Activated CD4-positive, alpha-beta T cell treated with anti-CD3 and anti-CD28 coated beads for 36 hours (primary cell): ENCODE measurements at regions not wholly inside any gene's neighbourhood (a gene's known extent, or its start where the extent isn't known, plus 50 kb on each side); places are given as distances from the start of the nearest gene placed in this dataset.

Source experiments
- ATAC-seq: fragments of 200-7000 bp; cut with Tn5 transposase; one replicate; pipeline ENCODE4 v1.10.0; 2021; ENCODE audit warnings: mild to moderate bottlenecking, moderate library complexity
- CTCF ChIA-PET: fragments of 350-600 bp; sonication (Branson Sonifier 250); formaldehyde crosslinking; loops from one replicate; lab custom pipeline; 2021; ENCODE audit warnings: antibody characterized with exemption; lab: Charles Lee
- POLR2A ChIA-PET: fragments of 350-600 bp; sonication (Branson Sonifier 250); formaldehyde crosslinking; loops from one replicate; lab custom pipeline; 2021; ENCODE audit warnings: antibody characterized with exemption, inconsistent platforms; lab: Charles Lee
- DNase-seq: peaks from one replicate; pipeline ENCODE4 v3.0.0-alpha.2; 2020
- H3K27ac Mint-ChIP-seq: one replicate; pipeline ENCODE4 v1.8.0; 2021; ENCODE audit warnings: mixed read lengths
- H3K27me3 Mint-ChIP-seq: one replicate; pipeline ENCODE4 v1.8.0; 2021; ENCODE audit warnings: mixed read lengths
- H3K36me3 Mint-ChIP-seq: one replicate; pipeline ENCODE4 v1.8.0; 2021; ENCODE audit warnings: low read depth, mixed read lengths
- H3K4me1 Mint-ChIP-seq: one replicate; pipeline ENCODE4 v1.8.0; 2021; ENCODE audit warnings: mixed read lengths
- H3K4me3 Mint-ChIP-seq: one replicate; pipeline ENCODE4 v1.8.0; 2021; ENCODE audit warnings: mild to moderate bottlenecking, moderate library complexity, mixed read lengths
- H3K9me3 Mint-ChIP-seq: one replicate; pipeline ENCODE4 v1.8.0; 2021; ENCODE audit warnings: low read depth, mixed read lengths
- intact Hi-C, 2 experiments: fragments of 100-400 bp; cut with DNase I in 1 of 2; cut with micrococcal nuclease in 1 of 2; formaldehyde crosslinking; loops; one replicate each; pipeline versions ENCODE4 v1.14.2 to v1.15.1; 2022 to 2024; cut with DNase I, micrococcal nuclease

DNA sequence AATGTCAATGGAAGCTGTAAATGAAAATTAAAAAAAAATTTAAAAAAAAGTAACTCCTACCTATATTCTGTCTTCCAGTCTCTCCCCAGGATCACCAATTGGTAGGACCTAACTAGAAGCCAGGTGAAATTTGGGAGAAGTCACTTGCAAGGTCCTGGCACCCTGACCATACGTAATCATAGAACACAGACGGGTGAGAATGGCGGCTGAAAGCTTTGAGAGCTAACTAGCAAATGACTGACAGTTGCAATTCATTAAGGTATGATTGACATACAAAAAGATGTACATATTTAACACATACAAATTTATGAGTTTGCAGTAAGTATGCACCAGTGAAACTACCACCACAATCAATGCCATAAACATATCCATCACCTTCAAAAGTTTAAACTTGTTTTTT is 372.7 kb upstream of the PSMD7 start:
- CTCF ChIA-PET: no interaction called here
- no peak for DNase-seq
- ATAC-seq: no peak
- H3K27ac Mint-ChIP-seq: no peak overlapping the region
- H3K9me3 Mint-ChIP-seq: peaks cover 8% of the 10 kb centered on the region
- no peaks in the 10 kb centered on the region for H3K36me3 Mint-ChIP-seq
- intact Hi-C loops: no loop called here
- peaks cover 3% of the 10 kb centered on the region for H3K27me3 Mint-ChIP-seq
- H3K4me1 Mint-ChIP-seq: no peaks in the 10 kb centered on the region
- no peak overlapping the region for H3K4me3 Mint-ChIP-seq
- POLR2A ChIA-PET: no interaction called here

DNA sequence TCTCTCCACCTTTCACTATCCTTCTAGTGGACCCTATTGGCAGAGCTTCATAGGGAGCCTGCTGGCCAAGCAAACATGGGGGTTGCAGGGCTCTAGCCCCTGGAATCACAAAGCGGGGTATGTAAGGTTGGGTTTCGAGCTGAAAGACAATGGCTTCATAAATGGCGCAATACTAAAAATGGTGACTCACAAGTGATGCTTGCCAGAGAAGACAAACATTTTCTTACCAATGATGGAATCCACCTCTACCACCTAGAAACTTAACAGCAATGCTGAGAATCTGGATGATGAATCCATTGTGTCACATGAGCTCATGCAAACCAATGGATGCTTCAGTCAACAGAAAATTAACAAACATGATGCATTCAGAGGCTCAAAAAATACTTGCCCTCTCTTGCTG is 375.3 kb upstream of the PSMD7 start:
- DNase-seq: no peak
- peaks cover 1% of the 10 kb centered on the region for H3K9me3 Mint-ChIP-seq
- ChIA-PET POLR2A (no interaction called here), CTCF (no interaction called here)
- no peak overlapping the region for H3K27ac Mint-ChIP-seq
- ATAC-seq: no peak
- peaks cover 3% of the 10 kb centered on the region for H3K27me3 Mint-ChIP-seq
- H3K4me3 Mint-ChIP-seq: no peak overlapping the region
- no peaks in the 10 kb centered on the region for H3K4me1 Mint-ChIP-seq
- intact Hi-C loops: no loop called here
- H3K36me3 Mint-ChIP-seq: no peaks in the 10 kb centered on the region

DNA sequence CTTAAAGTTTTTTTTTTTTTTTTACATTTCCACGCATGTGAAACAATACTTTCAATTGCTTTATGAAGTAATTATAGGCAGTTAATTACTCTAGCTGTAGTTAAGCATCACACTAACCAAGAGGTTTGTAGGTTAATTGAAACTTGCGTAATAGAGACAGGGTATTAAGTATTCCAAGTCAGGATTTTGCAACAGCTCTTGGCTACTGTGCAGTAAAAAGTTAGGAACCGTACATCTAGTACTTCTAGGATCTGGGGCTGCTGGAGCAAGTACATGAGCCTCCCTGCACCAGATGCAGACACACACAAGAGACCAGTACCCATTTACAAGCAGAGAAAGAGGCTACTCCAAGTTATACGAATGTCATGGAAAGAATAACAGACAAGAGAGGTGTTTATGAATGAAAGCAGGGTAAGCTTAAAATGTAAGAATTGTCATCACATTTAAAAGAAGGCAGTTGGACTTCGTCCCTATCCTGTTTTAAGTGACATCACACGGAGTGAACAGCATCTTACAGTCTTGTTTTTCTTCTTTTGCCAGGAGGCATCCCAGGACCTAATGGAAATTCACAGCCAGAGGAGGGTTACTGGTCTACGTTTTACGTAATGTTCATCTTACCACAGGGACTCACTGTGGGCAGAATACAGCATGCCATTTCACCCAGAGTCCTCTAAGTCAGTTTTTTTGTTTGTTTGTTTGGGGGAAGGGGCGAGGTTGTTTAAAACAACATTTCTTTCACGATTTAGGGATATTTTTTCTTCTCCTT is 379.6 kb upstream of the PSMD7 start:
- Mint-ChIP-seq H3K9me3 (no peaks in the 10 kb centered on the region), H3K27me3 (peaks cover 6% of the 10 kb centered on the region), H3K36me3 (no peaks in the 10 kb centered on the region), H3K4me3 (no peak overlapping the region), H3K27ac (no peak overlapping the region), H3K4me1 (no peaks in the 10 kb centered on the region)
- DNase-seq (no peak), ATAC-seq (no peak)
- intact Hi-C loops: no loop called here
- POLR2A ChIA-PET: no interaction called here
- CTCF ChIA-PET: no interaction called here

DNA sequence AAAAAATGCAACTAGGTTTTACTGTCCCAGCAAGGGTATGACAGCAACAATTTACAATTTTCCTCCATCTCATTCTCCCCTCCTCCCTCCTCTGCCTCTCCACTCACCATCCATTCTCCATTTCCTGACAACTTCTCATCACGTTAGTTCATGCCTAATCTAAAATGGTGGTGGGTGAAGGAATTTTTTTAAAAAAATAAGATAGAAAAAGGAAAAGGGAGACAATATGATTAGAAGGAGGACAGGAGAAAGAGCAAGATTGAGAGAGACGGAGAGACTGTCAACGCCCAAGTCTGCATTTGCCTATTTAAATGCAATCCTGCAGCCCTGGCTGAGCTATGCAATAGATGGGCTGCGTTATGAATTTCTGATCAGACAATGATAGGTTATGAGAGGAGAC is 380.7 kb upstream of the PSMD7 start:
- H3K4me3 Mint-ChIP-seq: no peak overlapping the region
- DNase-seq (no peak), ATAC-seq (no peak)
- no peaks in the 10 kb centered on the region for H3K4me1 Mint-ChIP-seq
- no peaks in the 10 kb centered on the region for H3K36me3 Mint-ChIP-seq
- H3K9me3 Mint-ChIP-seq: no peaks in the 10 kb centered on the region
- CTCF ChIA-PET: no interaction called here
- intact Hi-C loops: no loop called here
- POLR2A ChIA-PET: interaction anchor here (0.7 kb wide), 1 partner anchor 11 kb away, joined by 3 read pairs; no protein-coding TSS in a partner anchor
- peaks cover 3% of the 10 kb centered on the region for H3K27me3 Mint-ChIP-seq
- no peak overlapping the region for H3K27ac Mint-ChIP-seq

DNA sequence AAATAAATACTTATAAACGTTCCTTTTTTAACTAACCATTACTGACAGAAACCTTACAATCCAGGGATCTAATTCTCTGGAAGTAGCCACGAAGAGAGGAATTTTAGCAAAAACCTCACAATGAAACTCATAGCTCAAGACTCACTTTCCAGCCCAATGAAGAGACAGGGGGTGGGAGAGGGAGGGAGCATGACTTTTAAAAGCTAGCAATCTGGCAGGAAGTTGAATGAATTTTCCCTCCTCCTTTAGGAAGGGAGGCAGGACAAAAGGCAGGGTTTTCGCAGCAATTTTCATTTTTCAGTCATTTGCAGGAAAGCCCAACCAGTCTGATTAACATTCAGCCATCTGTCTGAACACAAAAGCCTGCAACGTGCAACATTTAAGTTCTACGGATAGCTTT is 381.5 kb upstream of the PSMD7 start:
- ATAC-seq (no peak), DNase-seq (no peak)
- ChIA-PET POLR2A (no interaction called here), CTCF (no interaction called here)
- no peaks in the 10 kb centered on the region for H3K4me1 Mint-ChIP-seq
- H3K9me3 Mint-ChIP-seq: no peaks in the 10 kb centered on the region
- intact Hi-C loops: no loop called here
- H3K27ac Mint-ChIP-seq: no peak overlapping the region
- no peaks in the 10 kb centered on the region for H3K36me3 Mint-ChIP-seq
- H3K4me3 Mint-ChIP-seq: no peak overlapping the region
- H3K27me3 Mint-ChIP-seq: peaks cover 5% of the 10 kb centered on the region

DNA sequence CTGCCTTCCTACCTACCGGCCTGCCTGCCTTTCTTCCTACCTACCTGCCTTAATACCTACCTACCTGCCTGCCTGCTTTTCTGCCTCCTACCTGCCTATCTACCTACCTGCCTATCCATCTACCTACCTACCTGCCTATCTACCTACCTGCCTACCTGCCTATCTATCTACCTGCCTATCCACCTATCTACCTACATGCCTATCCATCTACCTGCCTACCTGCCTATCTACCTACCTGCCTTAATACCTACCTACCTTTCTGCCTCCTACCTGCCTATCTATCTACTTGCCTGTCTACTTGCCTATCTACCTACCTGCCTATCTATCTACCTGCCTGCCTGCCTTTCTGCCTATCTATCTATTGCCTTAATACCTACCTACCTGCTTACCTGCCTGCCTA is 383.8 kb upstream of the PSMD7 start:
- intact Hi-C loops: no loop called here
- ATAC-seq (no peak), DNase-seq (no peak)
- H3K4me1 Mint-ChIP-seq: no peaks in the 10 kb centered on the region
- H3K4me3 Mint-ChIP-seq: no peak overlapping the region
- H3K9me3 Mint-ChIP-seq: no peaks in the 10 kb centered on the region
- peaks cover 5% of the 10 kb centered on the region for H3K27me3 Mint-ChIP-seq
- POLR2A ChIA-PET: no interaction called here
- CTCF ChIA-PET: no interaction called here
- no peak overlapping the region for H3K27ac Mint-ChIP-seq
- H3K36me3 Mint-ChIP-seq: no peaks in the 10 kb centered on the region

DNA sequence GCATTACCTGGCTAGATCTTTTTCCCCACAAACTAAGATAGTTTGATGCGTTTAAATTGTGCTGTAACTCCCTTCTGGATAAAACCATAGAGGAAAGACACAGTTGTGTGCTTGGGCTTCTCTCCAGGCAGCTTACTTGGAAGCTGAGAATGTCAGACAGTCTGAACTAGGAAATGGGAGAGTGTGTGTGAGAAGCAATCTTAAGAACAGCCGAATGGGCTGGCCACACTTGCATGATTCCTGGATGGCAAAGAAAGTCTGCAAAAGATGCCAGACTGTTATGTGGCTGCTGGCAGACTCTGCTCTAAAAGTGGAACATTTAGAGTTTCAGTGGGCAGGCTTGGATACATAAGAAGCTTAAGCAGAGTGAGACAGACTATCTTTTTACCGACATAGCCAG is 384.3 kb upstream of the PSMD7 start:
- ChIA-PET CTCF (interaction anchor here (0.7 kb wide), 1 partner anchor 214 kb away, joined by 4 read pairs; no protein-coding TSS in a partner anchor), POLR2A (no interaction called here)
- H3K9me3 Mint-ChIP-seq: no peaks in the 10 kb centered on the region
- H3K4me1 Mint-ChIP-seq: no peaks in the 10 kb centered on the region
- ATAC-seq: no peak
- intact Hi-C loops: no loop called here
- H3K4me3 Mint-ChIP-seq: no peak overlapping the region
- H3K27ac Mint-ChIP-seq: no peak overlapping the region
- H3K36me3 Mint-ChIP-seq: no peaks in the 10 kb centered on the region
- peaks cover 5% of the 10 kb centered on the region for H3K27me3 Mint-ChIP-seq
- no peak for DNase-seq

DNA sequence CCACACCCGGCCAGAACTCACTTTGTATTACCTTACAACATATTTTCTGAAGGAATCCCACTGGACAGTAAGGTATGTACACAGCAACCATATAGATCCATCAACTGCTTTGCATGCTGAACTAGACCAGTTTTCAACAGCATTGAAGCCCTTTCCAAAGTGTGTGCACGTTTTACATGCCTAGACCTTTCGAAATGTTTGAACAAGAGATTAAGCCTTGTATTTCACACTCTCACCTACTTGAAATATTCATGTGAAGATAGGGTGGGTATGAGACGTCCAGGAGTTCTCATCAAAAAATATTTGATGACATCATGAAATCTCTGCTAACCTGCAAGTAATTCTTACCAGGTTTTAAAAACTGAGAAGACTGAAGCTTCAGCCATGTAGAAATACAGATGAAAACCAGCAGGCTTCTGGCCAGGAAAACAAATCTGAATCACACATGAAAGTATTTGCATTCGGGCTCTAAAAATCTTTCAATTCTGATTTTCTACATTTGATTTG is 387.0 kb upstream of the PSMD7 start:
- no peak for DNase-seq
- H3K4me3 Mint-ChIP-seq: no peak overlapping the region
- peaks cover 2% of the 10 kb centered on the region for H3K27me3 Mint-ChIP-seq

DNA sequence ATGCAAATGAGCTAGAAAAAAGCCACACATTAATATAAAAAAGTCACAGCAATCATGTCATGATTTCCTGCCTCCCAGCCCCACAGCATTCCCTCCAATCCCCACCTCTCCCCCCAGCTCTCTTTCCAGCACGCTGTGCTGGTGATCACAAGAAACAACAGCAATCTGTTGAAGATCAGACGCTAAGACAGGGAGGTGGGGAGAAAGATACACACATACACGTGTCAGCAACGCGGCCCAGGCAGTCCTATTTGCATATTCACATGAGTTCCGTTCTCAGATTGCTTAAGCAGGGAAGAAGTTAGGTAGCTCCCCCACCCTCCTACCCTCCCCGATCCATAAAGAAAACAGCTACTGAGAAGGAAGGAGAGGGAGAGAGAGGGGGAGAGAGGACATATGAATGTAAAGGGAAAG is 405.5 kb upstream of the PSMD7 start:
- CTCF ChIA-PET: interaction anchor here (2.0 kb wide), 1 partner anchor 9 kb away, joined by 7 read pairs; no protein-coding TSS in a partner anchor

More for the DNA sequence above, 387.0 kb upstream of the PSMD7 start:
- no peak for ATAC-seq
- intact Hi-C loops: no loop called here
- Mint-ChIP-seq H3K4me1 (no peaks in the 10 kb centered on the region), H3K27ac (no peak overlapping the region), H3K36me3 (no peaks in the 10 kb centered on the region), H3K9me3 (no peaks in the 10 kb centered on the region)
- ChIA-PET CTCF (no interaction called here), POLR2A (no interaction called here)

DNA sequence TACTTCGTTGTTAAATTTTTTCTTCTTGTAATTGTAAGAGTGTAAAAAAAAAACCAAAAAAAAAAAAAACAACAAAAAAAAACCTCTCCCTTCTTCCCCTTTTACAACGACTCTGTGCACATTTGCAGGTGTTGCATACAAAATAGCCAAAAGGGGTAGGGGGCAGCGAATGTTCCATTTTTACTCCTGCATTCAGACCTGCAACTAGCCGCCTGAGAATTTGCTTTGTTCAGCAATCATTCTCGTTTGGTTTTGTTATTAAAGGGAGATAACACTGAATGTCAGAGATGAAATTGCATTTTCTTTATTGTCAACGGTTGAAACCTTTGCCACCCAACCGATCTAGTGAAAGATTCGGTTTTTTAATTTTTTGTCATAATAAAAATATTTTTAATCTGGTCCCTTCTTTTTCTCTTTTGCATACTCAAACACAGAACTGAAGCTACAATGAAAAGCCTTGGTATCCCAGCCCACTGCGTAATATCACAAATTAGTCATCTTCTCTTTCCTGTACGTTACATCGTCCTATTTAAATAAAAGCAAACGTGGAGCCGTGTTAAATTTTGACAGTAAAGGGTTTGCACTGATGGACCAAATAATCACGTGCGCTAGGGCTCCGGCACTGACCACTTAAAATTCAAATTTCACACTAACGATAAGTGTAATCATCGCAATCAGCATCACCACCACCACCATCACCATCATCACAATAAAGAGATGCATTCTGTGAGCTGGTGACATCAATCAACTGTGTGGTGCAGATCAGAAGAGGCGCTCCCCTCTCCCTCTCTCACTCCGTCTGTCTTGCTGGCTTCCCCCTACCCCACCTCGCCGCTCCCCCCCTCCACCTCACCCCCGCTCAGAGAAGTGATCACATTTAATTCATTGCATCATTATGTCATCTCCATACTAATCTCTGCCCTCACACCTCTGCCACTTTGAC is 406.2 kb upstream of the PSMD7 start:
- no peaks in the 10 kb centered on the region for H3K36me3 Mint-ChIP-seq
- POLR2A ChIA-PET: no interaction called here
- H3K27me3 Mint-ChIP-seq: peaks cover 42% of the 10 kb centered on the region
- H3K4me3 Mint-ChIP-seq: peak overlapping the region; percentile 24
- H3K4me1 Mint-ChIP-seq: peaks cover 17% of the 10 kb centered on the region
- peak; percentile 76 for ATAC-seq
- intact Hi-C loops: no loop called here
- DNase-seq: peak; percentile 25
- H3K27ac Mint-ChIP-seq: peak overlapping the region; percentile 14
- CTCF ChIA-PET: interaction anchor here (2.0 kb wide), 1 partner anchor 8 kb away, joined by 7 read pairs; no protein-coding TSS in a partner anchor
- H3K9me3 Mint-ChIP-seq: no peaks in the 10 kb centered on the region

More for the DNA sequence above, 405.5 kb upstream of the PSMD7 start:
- Mint-ChIP-seq H3K27me3 (peaks cover 39% of the 10 kb centered on the region), H3K4me1 (peaks cover 17% of the 10 kb centered on the region), H3K9me3 (no peaks in the 10 kb centered on the region), H3K4me3 (peak overlapping the region; percentile 24), H3K27ac (no peak overlapping the region), H3K36me3 (no peaks in the 10 kb centered on the region)
- POLR2A ChIA-PET: no interaction called here
- peak; percentile 47 for ATAC-seq
- intact Hi-C loops: no loop called here
- peak; percentile 35 for DNase-seq

DNA sequence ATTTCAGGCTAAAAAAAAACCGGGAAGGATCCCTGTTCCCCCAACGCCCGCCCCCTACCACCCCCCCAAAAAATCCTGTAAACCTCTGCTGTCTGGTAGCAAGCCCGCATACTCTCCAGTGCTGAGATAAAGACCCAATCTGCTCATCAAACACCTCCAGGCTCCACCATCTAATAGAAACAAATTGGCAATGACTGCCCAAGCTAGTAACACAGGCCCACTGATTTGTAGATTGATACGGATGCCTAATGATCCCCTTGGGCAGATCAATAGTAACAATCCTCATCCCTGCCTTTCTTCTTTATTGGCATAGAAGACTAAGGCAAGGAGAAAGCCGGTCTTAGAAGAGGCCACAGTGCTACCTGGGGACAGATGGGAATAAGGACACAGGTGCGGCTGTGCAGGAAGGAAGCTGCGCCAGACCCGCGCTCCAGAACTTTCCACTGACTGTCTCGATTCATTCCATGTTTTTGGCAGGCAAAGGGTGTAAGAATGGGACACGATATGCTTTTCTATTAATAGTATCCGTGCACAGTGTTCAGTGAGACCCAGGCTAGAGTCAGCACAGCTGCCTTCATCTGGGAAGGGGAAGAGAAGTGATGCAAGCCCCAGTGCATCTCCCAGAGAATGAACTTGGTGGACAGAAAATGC is 407.6 kb upstream of the PSMD7 start:
- ATAC-seq (no peak), DNase-seq (no peak)
- intact Hi-C loops: no loop called here
- CTCF ChIA-PET: no interaction called here
- Mint-ChIP-seq H3K4me3 (no peak overlapping the region), H3K36me3 (no peaks in the 10 kb centered on the region), H3K27me3 (peaks cover 40% of the 10 kb centered on the region), H3K27ac (no peak overlapping the region), H3K9me3 (no peaks in the 10 kb centered on the region), H3K4me1 (peaks cover 17% of the 10 kb centered on the region)
- POLR2A ChIA-PET: no interaction called here
